OCI-LY1 (cell line): ENCODE measurements at regions not wholly inside any gene's neighbourhood (a gene's known extent, or its start where the extent isn't known, plus 50 kb on each side); places are given as distances from the start of the nearest gene placed in this dataset.

Source experiments
- H2AFZ ChIP-seq: fragments of 200-600 bp; sonication (generic), shearing (Covaris generic); 2 replicates; pipeline ENCODE4 v1.6.0; 2014; ENCODE audit warnings: antibody characterized with exemption, mild to moderate bottlenecking, low read length
- H3F3A ChIP-seq: fragments of 200-600 bp; sonication (generic), shearing (Covaris generic); 2 replicates; pipeline ENCODE4 v1.6.0; 2014; ENCODE audit warnings: mild to moderate bottlenecking, antibody characterized with exemption, low read length, moderate library complexity; ENCODE audit not compliant: insufficient read depth
- H3K27ac ChIP-seq: fragments of 200-600 bp; sonication (generic); 2 replicates; pipeline ENCODE4 v1.5.1; 2014; ENCODE audit warnings: low read length, mixed run types, mild to moderate bottlenecking, low read depth; ENCODE audit not compliant: poor library complexity, severe bottlenecking
- H3K27me3 ChIP-seq: fragments of 200-600 bp; sonication (generic); 2 replicates; pipeline ENCODE4 v1.6.0; 2014; ENCODE audit warnings: antibody characterized with exemption, mild to moderate bottlenecking, low read length, moderate library complexity; ENCODE audit not compliant: insufficient read depth
- H3K36me3 ChIP-seq: fragments of 200-600 bp; sonication (generic); 2 replicates; pipeline ENCODE4 v1.6.1; 2014; ENCODE audit warnings: mild to moderate bottlenecking, antibody characterized with exemption, low read length, moderate library complexity, mixed read lengths; ENCODE audit not compliant: insufficient read depth
- H3K4me1 ChIP-seq: fragments of 200-600 bp; sonication (generic); 2 replicates; pipeline ENCODE4 v1.5.1; 2014; ENCODE audit warnings: mild to moderate bottlenecking, low read length, moderate library complexity; ENCODE audit not compliant: insufficient read depth, severe bottlenecking
- H3K4me2 ChIP-seq: fragments of 200-600 bp; sonication (generic), shearing (Covaris generic); 2 replicates; pipeline ENCODE4 v1.6.1; 2014; ENCODE audit warnings: low read length
- H3K4me3 ChIP-seq: fragments of 200-600 bp; sonication (generic); 2 replicates; pipeline ENCODE4 v1.5.1; 2014; ENCODE audit warnings: low read length, low read depth, mild to moderate bottlenecking, mixed read lengths; ENCODE audit not compliant: poor library complexity, severe bottlenecking
- H3K79me2 ChIP-seq: fragments of 200-600 bp; shearing (Covaris generic); 2 replicates; pipeline ENCODE4 v1.6.1; 2016; ENCODE audit warnings: mixed run types, low read length, mixed read lengths; ENCODE audit not compliant: insufficient read depth
- H3K9ac ChIP-seq: fragments of 200-600 bp; sonication (generic), shearing (Covaris generic); 2 replicates; pipeline ENCODE4 v1.6.1; 2014; ENCODE audit warnings: mild to moderate bottlenecking, low read length, mixed read lengths
- H3K9me2 ChIP-seq: fragments of 200-600 bp; sonication (generic), shearing (Covaris generic); 2 replicates; pipeline ENCODE4 v1.6.1; 2014; ENCODE audit warnings: low read depth, mild to moderate bottlenecking, low read length, mixed read lengths
- H3K9me3 ChIP-seq: fragments of 200-600 bp; shearing (Covaris generic); 2 replicates; pipeline ENCODE4 v1.6.1; 2014; ENCODE audit warnings: low read length, mixed read lengths
- H4K20me1 ChIP-seq: fragments of 200-600 bp; sonication (generic), shearing (Covaris generic); 2 replicates; pipeline ENCODE4 v1.6.0; 2016; ENCODE audit warnings: mild to moderate bottlenecking, low read length; ENCODE audit not compliant: insufficient read depth
- CTCF ChIP-seq: fragments of 200-600 bp; sonication (generic), shearing (Covaris generic); IDR thresholded peaks from 2 replicates; pipeline ENCODE4 v1.5.1; 2017; ENCODE audit warnings: mild to moderate bottlenecking, antibody characterized with exemption, low read length, moderate library complexity, mixed read lengths
- EZH2 ChIP-seq: fragments of 200-600 bp; sonication (generic), shearing (Covaris generic); IDR thresholded peaks from 2 replicates; pipeline ENCODE4 v1.8.0; 2017; ENCODE audit warnings: borderline replicate concordance, mixed run types, mild to moderate bottlenecking, antibody characterized with exemption, low read length, moderate library complexity, mixed read lengths

- no peak overlapping the region for H2AFZ ChIP-seq
- no peaks in the 10 kb centered on the region for H3K4me1 ChIP-seq
- no peak overlapping the region for H3K4me2 ChIP-seq
- H3K79me2 ChIP-seq: no peaks in the 10 kb centered on the region
- no peaks in the 10 kb centered on the region for H3K9me3 ChIP-seq
- H3K9me2 ChIP-seq: no peaks in the 10 kb centered on the region
- H3K9ac ChIP-seq: no peak overlapping the region
- no peak for TF ChIP-seq EZH2
- no peak for TF ChIP-seq CTCF
- no peaks in the 10 kb centered on the region for H3F3A ChIP-seq
- H3K27ac ChIP-seq: no peak overlapping the region
- H3K27me3 ChIP-seq: no peaks in the 10 kb centered on the region
- H3K36me3 ChIP-seq: no peaks in the 10 kb centered on the region
- no peaks in the 10 kb centered on the region for H4K20me1 ChIP-seq
- no peak overlapping the region for H3K4me3 ChIP-seq
Measured at GRCh38 chr2:129823044-129823443, 156.4 kb upstream of the RAB6C start.

GRCh38 chr2:129827311-129828090, 152.0 kb upstream of the RAB6C start:
- Histone ChIP-seq H2AFZ (no peak overlapping the region), H3K9me3 (no peaks in the 10 kb centered on the region), H3K27ac (no peak overlapping the region), H3K4me2 (no peak overlapping the region), H3K9me2 (no peaks in the 10 kb centered on the region), H3K79me2 (no peaks in the 10 kb centered on the region), H3K27me3 (no peaks in the 10 kb centered on the region), H3K36me3 (no peaks in the 10 kb centered on the region), H3K9ac (no peak overlapping the region), H3K4me3 (no peak overlapping the region), H4K20me1 (no peaks in the 10 kb centered on the region), H3F3A (no peaks in the 10 kb centered on the region), H3K4me1 (no peaks in the 10 kb centered on the region)
- no peak for TF ChIP-seq CTCF
- no peak for TF ChIP-seq EZH2

GRCh38 chr2:129828792-129829191, 150.7 kb upstream of the RAB6C start:
- no peaks in the 10 kb centered on the region for H3F3A ChIP-seq
- no peak overlapping the region for H2AFZ ChIP-seq
- no peak for TF ChIP-seq EZH2
- no peak for TF ChIP-seq CTCF

More at GRCh38 chr2:129828792-129829191, 150.7 kb upstream of the RAB6C start:
- Histone ChIP-seq H3K27ac (no peak overlapping the region), H3K4me3 (no peak overlapping the region), H3K4me1 (no peaks in the 10 kb centered on the region), H3K9me3 (no peaks in the 10 kb centered on the region), H3K36me3 (no peaks in the 10 kb centered on the region), H3K79me2 (no peaks in the 10 kb centered on the region), H3K27me3 (no peaks in the 10 kb centered on the region), H3K9me2 (no peaks in the 10 kb centered on the region), H4K20me1 (no peaks in the 10 kb centered on the region), H3K4me2 (no peak overlapping the region), H3K9ac (no peak overlapping the region)
